IPS DF 19.7 (cell line): ENCODE measurements at regions not wholly inside any gene's neighbourhood (a gene's known extent, or its start where the extent isn't known, plus 50 kb on each side); places are given as distances from the start of the nearest gene placed in this dataset.

ENCODE experiments used
- DNase-seq: peaks from one replicate; pipeline ENCODE4 v3.0.0-alpha.2; 2013; ENCODE audit warnings: low read depth, low spot score

- DNase-seq = no peak
Observed at GRCh38 chr13:22226086-22226485, 555.2 kb downstream of the FGF9 start.

DNA sequence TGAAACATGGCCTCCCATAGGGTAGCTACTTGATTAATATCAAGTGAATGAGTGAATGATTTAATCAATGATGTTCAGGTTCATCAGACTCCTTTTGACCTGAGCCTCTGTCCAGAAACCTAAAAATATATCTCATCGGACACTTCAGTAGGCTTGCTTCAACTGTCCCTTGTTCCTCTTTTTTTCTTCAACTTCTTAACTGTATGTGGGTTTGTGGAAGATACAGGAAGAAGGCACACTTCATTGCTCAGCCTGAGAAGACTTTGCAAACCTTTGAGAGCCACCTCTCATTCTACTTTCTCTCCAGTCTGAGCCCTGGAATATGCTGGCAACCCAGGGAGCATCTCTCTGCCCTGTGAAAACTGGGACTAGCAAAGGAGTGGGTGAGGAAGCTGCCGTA lies 557.0 kb downstream of the FGF9 start:
- no peak for DNase-seq

DNA sequence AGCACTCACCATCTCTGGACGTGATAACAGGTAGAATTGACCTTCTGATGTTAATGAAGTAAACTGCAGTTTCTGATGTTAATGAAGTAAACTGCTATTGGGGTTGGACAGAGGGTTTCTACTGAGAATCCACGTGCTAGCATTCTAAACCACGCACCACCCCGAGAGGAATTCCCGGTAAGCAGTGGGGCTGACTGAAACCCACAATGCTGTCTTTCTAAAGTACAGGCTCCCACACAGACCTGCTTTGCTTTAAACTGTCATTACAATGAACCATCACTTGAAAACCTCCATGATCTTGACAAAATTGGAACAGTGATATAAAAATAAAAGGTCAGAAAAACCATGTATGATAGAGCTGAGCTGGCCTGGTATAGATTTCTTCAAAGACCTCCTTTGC lies 559.0 kb downstream of the FGF9 start:
- DNase-seq = no peak

DNA sequence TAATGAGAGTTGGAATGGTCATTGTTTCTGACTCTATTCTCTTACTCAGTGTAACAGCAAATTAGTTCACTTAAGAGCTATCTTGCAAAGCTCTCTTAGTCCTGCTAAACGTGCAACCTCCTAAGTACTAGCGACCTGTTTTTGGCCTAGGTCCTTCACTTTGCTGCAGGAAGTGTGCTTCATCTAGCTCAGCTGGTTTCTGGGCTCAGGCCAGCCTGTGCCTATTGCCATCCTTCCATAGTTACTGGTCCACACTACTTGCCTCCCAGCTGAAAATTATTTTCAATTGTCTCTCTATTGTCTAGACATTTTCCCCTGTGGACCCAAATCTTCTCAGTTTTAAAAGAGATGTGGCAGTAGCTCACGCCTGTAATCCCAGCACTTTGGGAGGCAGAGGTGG lies 561.3 kb downstream of the FGF9 start:
- no peak for DNase-seq

GRCh38 chr13:22235285-22235949 lies 564.5 kb downstream of the FGF9 start:
- peak; percentile 7 for DNase-seq

DNA sequence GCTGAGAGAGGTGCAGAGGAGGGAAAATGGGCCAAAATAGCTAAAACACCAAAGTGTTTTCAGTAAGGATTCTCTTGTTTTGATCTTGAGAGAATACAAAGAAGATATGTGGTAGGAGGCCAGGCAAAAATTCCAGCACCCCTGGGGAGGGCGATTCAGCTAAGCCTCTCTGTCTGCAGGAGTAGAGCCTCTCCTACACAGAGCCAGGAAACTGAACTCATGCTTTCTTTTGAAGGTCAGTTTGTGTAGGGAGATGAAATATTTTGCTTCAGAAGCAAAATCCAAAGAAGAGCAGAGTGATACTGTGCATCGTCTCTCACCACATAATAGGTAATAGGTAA lies 565.0 kb downstream of the FGF9 start:
- peak; percentile 28 for DNase-seq

DNA sequence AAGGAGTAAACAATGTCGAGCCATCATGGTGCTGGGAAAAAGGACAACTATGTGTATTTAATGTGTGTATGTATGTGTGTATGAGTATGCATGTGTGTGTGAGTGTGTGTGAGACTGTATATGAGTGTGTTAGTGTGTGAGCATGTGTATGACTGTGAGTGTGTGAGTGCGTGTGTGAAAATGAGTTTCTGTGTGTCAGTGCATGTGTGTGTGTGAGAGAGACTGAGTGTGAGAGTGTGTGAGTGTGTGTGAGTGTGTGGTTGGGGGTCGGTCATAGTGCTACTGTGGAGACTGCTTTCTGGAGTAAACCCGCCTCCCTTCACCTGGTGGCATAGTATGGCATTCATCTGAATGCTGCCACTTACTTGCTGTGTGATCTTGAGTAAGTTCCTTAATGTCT lies 567.4 kb downstream of the FGF9 start:
- no peak for DNase-seq

DNA sequence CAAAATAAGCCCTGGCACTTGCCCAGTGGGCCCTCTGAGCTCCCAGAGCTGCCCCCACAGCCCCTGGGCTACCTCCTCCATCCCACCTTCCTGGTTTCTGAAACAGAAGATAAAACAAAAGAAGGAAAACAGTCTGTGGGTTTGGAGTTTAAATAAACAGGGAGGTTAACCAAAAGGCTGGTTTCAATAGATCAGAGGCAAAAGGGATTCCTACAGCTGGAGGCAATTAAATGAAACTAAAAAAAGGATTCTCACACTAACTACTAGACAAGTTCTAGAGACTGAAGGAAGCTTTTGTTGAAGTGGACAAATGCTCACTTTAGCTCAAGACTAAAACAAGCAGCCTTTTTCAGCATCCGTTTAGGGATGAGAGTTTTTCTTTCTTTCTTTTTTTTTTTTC lies 569.8 kb downstream of the FGF9 start:
- no peak for DNase-seq

GRCh38 chr13:22243469-22244163 lies 572.7 kb downstream of the FGF9 start:
- no peak for DNase-seq

DNA sequence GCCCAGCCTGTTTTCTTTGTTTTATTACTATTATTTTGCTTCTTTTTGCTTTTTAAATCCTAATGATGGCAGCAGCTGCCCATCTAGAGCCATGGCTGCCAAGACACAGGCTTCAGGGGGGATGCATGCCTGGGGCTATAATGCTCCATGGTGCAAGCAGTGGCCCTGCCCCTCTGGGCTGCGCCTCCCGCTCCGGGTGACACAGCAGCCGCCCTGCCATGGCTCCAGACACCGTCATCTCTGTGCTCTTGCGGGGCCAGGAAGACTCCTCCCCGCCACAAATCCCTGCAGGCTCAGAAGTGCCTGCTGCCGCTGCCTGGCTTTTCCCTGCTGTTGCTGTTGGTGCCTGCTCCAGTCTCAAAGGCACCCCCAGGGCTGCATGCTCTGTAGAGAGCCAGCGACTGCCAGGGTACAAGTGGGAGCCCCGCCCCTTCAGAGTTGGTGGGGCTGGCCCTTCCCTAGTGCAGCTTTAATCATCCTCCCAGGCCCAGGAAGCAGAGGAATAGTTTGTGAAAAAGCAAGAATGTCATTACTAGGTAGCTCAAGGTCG lies 581.5 kb downstream of the FGF9 start:
- DNase-seq = no peak

DNA sequence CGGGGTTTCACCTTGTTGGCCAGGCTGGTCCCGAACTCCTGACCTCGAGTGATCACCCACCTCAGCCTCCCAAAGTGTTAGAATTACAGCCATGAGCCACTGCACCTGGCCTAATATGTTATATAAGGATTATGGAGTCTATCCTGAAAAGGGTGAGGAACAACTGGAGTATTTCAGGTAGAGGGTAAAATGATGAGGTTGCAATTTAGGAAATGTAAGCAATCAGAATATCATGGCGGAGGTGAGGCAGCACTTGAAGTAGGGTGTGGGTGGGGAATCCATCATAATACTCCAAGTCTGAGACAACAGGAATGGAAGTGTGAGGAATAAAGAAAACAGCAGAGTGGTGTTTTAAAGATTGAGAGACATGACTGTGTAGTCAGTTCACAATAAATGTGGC lies 582.2 kb downstream of the FGF9 start:
- DNase-seq = no peak

DNA sequence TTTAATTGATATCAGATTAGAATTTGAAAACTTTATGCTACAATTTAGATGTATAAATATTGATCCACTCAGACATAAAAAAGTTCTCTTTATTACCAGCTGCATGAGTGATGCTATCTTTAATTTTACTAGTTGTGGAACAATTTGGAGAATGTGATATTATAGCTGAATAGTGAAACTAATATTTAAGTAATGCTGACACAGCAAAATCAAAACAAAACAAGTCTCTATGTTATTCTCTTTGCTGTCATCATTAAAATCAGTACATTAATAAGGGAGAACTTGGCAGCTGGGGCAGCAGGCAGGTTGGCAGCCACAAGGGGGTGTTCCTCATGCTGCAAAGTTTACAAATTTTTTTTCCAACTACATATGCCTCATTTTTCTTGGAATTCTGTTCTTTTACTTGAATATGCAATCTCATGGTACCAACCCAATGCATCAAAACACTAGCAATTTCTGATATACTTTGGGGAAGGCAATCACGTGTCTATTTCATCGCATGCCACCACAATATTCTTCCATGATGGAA lies 585.3 kb downstream of the FGF9 start:
- no peak for DNase-seq

DNA sequence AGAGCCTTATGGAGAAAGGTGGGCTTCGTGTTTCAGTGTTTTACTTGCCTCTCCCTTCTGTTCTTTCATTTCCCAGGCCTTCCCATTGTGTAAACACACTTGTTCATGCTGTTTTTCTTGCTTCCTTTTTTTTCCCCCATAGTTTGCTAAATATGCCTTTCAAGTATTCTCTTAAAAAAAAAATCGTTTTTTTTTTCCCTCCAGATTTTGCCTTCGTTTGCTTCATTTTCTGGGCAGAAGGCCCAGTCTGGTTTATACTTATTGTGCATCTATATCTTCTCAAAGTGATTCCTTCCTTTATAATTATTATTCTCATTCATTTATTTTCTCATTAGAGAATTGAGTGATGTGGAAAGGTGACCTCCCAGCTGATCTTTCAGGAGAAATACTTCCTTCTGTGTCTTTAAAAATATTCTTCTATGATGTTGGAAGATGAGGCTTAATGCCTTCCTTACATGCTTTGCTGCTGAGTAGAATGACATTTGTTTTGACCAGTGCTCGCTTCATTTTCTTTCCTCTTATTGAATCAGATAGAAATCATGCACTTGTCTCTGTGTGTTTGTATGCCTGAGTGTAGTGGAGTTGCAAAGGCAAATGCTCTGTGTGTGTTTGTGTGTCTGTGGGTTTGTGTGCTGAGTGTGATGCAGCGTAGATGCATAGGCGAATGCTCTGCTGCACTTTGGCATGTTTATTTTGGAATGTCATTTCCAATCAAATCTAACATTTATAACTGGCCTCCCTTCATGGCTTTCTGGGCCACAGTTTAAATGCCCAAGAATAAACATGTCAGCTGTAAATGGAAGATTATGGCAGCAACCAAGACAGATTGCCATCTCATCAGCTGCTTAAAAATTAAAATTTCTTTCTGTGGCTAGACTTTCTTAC lies 591.4 kb downstream of the FGF9 start:
- no peak for DNase-seq

GRCh38 chr13:22263185-22263584 lies 592.3 kb downstream of the FGF9 start:
- DNase-seq = no peak

DNA sequence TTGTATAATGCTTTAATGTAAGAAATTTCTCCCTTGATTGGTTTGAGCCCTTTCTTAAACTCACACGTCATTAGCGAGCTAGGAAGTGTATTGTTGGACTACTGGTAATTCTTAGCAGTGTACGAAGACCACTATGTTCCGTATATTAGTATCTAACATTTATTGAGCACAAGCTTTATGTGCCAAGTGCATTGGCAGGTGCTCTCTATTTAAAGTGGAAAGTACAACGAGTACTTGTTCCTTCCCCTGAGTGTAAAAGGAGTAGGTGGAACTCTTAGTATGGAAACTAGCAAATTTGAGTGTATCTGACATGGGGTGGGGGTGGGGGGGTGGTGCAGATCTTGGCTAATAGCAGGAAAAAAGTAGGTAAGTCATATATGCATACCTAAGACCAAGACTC lies 594.7 kb downstream of the FGF9 start:
- no peak for DNase-seq

DNA sequence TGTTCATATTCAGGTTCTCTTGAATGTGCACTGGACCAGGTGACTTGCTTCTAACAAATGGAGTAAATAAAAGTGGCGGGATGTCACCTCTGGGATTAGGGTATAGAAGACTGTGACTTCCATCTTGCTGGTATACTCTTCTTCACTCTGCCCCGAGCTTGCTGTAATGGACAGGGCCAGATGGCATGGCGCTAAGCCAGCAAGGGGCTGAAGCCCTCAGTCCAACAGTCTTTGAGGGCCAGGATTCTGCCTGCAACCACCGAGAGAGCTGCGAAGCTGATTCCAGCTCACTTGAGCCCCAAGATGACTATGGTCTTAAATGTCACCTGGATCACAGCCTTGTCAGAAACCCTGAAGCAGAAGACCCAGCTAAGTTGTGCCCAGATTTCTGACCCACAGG lies 600.0 kb downstream of the FGF9 start:
- no peak for DNase-seq

- no peak for DNase-seq
Observed at GRCh38 chr13:22271903-22272302, 601.0 kb downstream of the FGF9 start.

GRCh38 chr13:22275393-22275792 lies 604.5 kb downstream of the FGF9 start:
- DNase-seq = no peak

- no peak for DNase-seq
Observed at GRCh38 chr13:22276616-22277015, 605.7 kb downstream of the FGF9 start.

DNA sequence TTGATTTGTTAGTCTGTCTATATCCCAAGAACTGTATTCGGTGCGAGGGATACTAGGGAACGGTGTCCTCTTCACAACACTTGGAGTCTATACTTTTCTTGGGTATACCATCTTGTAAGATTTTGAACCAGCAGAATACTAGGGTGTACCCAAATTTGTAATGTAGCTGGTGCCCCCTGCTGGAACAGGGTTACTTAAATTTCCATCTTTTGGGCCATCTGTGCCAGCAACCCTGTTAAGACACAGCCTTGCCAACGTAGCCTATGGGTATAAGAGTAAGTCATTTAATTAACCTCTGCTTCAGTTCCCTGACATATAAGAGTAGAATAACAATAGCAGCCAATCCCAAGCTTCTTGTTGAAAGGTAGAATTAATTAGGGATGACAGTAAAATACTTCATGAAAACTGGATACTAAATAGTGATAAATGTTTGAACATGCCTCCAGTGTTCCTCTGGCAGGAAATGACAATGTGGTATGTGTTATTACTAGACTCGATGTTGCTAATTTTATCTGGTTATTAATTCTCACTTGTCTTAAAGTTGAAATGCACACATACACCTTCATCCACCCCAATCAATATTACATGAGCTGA lies 607.6 kb downstream of the FGF9 start:
- no peak for DNase-seq

DNA sequence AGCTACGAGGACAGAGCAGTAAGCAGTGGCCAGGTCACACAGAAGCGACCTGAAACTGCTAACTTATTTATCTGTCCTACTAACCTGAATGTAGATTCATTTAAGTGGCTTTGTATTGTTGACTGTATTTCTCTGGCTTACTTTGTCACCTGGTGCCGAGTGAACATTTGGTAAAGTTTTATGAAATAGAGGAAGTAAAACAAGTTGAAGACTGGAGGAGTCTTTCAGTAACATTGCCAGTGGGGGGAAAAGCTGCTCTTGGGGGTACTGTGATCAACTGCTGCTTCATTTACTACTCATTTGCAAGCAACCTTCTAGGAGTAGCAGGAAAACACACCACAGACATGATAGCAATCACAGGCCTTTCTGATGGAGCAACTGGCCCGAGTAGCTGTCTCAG lies 615.0 kb downstream of the FGF9 start:
- no peak for DNase-seq

DNA sequence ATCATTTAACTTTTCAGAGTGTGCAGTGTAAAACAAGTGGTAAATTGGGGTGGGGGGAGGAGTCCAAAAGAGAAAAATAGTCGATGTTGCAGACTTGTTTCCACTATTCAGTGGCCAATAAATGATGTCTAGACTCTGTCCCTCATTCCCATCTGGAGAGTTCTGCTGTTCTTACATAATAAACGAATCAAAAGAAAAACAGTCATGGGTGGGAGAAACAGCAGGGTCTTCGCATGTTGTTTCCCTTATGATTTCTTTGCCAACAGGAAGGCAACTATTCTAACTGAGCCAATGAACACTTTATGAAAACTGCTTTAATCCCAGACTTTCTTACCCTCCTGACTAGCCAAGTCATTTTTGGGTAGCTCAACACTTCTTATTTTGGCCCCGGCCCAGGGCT lies 615.5 kb downstream of the FGF9 start:
- no peak for DNase-seq
